Left cardiac atrium (tissue), 4 donors: ENCODE measurements at regions not wholly inside any gene's neighbourhood (a gene's known extent, or its start where the extent isn't known, plus 50 kb on each side); places are given as distances from the start of the nearest gene placed in this dataset.

Experiments
- ATAC-seq, 2 donors: fragments of 200-7000 bp; cut with Tn5 transposase; one replicate each; pipeline ENCODE4 v1.9.1; 2020; ENCODE audit warnings: mild to moderate bottlenecking in 2 of 2, moderate library complexity in 2 of 2
- DNase-seq: peaks from one replicate; pipeline ENCODE4 v3.0.0-alpha.2; 2020
- intact Hi-C, 2 donors: fragments of 100-400 bp; cut with DNase I; formaldehyde crosslinking; loops; one replicate each; pipeline versions ENCODE4 v1.14.1 to v1.15.1; 2022 to 2023
- donor health status: DM: no; HTN: yes; CAD: no.
- donor health status: DM: no; HTN: yes; CAD: no; lungs with severe emphysema.
- donor health status: DM: yes; HTN: yes; CAD: no.
- donor health status: Dilated cardiomyopathy.

DNA sequence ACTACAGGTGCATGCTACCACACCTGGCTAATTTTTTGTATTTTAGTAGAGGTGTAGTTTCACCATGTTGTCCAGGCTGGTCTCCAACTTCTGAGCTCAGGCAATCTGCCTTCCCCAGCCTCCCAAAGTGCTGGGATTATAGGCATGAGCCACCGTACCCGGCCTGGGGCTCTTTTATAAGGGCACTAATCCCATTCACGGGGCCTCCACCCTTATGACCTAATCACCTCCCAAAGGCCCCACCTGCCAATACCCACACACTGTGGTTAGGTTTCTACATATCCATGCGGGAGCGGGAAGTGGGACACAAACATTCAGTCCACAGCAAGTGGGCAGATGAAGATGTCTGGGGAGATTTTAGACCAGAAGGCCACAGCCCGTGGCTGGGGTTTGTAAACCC, 164.7 kb upstream of the SH3BP4 start:
- DNase-seq = no peak
- intact Hi-C loops = no loop called here
- ATAC-seq = no peak

DNA sequence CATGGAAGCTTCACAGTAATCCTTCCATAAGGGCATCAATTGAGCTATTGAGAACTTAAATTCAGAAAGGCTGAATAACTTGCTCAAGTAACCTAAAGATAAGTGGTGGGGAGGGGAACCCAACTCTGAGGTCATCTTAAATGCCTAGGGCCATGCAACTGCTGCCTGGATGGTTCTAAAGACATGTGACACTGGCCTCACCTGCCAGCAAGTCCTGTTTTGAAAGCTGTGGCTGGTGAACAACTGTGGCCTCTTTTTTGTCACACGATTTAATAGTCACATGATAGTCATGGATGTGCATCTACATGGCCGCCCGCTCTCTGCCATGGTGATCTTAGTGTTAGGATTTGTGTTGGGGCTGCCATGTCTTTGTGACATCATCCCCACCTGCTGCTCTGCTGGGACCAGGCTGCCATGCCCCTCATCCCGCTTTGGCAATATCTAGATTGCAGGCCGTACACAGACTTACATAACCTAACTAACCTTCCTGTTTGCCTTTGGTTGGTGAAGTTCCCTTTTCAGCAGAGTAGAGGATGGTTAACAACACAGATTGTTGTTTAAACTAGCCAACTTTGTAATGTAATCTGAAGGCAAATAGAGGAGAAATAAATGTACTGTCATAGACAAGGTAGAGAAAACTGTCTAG, 177.9 kb upstream of the SH3BP4 start:
- intact Hi-C loops = no loop called here
- ATAC-seq (no peak), DNase-seq (no peak)

DNA sequence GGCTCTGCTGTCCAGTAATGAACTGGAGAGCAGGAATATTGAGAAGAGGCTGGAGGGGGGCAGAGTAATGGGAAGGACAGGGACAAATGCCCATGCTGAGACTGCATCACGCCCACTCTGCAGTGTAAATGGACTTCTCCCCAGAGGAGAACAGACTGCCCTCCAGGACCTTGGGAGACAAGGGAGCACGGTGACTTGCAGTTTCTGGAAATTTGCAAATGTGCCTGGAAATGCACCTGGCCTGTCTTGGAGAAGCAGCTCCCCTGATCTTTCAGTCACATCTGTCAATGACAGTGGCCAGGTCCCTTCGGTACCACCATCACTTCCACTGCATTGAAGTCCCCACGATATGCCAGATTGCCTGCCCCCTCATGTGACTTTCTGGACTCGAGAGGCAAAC, 178.7 kb upstream of the SH3BP4 start:
- intact Hi-C loops = no loop called here
- DNase-seq = no peak
- ATAC-seq = no peak

DNA sequence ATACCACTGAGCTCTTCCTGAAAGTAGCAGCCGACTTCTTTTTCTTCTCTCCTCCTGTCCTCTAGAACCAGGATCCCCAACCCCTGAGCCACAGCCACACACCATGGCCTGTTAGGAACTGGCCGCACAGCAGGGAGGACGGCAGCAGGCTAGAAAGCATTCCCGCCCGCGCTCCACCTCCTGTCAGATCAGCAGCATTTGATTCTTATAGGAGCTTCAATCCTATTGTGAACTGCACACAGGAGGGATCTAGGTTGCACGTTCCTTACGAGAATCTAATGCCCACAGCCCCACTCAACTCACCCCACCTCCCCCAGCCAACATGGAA, 179.1 kb upstream of the SH3BP4 start:
- intact Hi-C loops = no loop called here
- DNase-seq = no peak
- ATAC-seq = no peak

DNA sequence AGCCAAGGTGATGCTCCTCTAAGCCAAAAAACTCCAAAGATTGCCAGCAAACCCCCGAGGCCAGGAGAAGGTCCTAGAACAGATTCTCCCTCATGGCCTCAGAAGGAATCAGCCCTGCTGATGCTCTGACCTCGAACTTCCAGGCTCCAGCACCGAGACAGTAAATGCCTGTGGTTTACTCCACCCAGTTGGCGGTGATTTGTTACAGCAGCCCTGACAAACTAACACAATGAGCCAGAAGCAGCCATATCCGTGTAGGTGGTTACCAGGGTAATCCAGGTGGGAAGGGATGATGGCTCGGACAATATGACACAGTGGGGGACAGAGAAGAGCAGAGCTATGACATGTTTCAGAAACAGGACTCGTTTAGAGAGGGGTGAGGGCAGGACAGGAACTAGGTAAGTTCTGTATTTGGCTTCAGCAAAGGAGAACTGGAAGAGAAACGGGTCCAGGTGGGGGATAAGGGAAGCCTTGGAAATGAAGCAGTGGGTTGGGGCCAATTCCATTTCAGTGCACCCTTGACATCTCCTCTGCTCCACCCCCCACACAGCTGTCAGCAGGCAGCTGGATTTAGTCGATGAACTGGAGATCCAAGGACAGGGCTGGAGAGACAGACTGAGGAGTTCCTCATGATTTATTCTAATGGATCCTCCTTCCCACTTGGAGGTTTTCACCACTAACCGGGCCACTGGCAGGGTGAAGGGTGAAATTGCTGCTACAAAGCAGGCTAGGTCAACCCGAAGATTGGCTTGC, 179.7 kb upstream of the SH3BP4 start:
- DNase-seq (no peak), ATAC-seq (peak in 1 of 2 donors; percentile 44)
- intact Hi-C loops = no loop called here

DNA sequence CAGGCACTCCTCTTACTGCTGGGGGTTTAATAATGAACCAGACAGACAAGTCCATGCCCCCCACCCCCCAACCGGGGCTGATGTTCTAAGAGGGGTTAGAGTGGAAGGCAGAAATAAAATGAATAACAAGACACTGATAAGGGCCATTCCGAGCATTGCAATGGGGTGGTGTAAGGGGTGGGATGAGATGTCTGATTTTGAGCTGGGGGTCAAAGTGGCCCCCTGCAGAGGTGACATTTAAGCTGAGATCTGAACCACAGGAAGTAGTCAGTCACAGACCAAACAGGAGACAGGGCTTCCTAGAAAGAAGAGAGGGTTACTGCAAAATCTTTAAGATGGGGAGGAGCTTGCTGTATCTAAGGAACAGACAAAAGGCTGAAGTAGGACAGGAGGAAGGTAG, 180.6 kb upstream of the SH3BP4 start:
- DNase-seq = no peak
- no peak for ATAC-seq
- intact Hi-C loops = no loop called here

DNA sequence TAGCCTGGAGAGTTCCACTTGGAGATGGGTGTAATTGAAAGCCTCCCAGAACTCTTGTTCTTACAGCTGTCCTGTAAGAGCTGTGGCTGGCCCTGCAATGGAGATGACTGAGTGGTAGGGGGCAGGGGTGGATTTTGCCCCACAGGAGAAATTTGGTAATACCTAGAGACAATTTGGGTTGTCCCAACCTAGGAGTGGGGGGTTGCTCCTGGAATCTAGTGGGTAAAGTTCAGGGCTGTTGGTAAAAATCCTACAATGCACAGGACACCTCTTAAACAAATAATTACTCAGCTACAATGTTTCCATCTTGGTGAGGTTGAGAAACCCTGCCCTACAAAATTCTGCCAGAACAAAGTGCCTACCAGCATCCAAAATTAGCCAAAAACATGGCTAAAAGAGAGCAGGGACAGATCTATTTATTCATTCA, 181.1 kb upstream of the SH3BP4 start:
- ATAC-seq (no peak), DNase-seq (no peak)
- intact Hi-C loops = no loop called here

DNA sequence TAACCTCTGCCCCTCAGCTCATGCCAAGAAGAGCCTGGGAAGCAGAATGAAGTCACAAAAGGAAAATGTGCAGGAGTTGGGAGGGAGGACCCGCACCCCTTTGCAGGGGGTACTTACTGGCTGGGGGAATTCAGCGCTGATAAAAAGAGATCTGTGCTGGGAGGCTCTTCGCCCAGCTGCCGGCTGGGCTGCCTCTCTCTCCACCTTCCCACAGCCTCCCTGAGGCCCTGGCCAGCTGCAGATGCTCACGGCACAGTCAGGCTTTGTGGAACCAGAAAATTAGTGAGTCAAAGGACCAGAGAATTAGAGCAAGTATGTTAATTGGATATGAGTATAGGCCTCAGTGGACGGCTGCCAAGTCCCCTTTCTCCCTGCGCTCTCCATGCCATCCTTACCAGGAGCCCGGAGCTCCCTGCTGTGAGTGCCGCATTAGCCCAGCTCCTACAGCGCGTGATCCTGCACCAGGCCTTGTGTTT, 181.7 kb upstream of the SH3BP4 start:
- ATAC-seq (peak in 1 of 2 donors; percentile 85), DNase-seq (no peak)
- intact Hi-C loops = no loop called here

DNA sequence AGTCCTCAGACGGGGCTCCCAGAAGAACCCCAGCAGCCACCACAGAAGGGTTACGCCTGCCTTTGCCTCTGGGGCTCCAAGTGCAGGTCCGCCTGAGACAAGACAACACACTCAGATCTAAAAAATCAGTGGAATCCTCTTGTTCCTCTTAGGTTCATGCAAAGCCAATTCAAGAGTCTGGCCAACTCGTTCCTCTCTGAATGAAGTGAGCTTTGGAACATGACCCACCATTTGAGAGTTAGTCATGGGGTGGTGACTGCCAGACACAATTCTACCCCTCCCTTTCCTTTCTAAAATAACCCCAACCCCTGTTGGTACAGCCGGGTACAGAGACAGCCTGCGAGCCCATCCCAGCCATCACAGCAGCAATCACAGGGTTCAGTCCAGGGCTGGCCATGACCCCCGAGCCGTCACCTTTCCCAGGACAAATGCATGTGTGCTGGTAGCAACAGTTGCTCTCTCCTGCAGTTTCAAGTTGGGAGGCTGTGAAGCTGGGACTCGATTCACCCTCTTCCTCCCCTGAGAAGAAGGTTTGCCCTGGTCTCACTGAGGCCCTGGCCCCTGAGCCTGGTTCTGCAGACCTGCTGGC, 183.1 kb upstream of the SH3BP4 start:
- ATAC-seq = peak in 1 of 2 donors; percentile 21
- intact Hi-C loops = no loop called here
- DNase-seq = no peak

DNA sequence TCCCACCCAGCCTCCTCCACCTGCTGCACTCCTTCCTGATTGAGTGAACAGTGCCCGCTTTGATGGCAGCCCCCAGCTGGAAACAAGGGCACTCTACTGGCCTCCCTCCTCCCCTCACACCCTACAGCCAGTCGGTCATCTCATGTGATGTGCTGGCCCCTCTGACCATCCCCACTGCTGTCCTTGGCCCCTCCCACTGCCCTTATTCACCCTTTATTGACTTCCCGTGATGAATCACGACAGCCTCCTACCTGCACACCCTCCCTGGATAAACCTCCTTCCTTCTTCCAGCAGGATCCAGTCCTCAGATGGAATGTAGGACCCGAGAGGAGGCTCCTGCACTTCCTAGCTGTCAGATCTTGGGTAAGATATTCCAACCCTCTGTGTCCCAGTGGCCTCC, 186.5 kb upstream of the SH3BP4 start:
- no peak for ATAC-seq
- intact Hi-C loops = no loop called here
- no peak for DNase-seq

DNA sequence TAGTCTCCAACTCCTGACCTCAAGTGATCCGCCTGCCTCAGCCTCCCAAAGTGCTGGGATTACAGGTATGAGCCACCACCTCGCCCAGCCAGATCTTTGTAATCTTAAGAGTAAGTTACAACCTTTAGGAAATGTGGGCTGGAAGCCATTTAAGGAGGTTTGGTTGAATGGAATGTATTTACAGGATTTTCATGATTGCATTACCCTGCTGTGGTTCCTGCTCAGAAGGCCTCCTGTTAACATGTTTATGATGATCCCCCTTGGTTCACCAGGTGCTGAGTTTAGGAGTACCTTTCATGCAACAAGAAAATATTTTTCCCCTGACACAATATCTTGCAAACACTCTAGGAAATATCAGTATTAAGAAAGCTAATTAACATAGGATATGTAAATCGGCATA, 187.4 kb upstream of the SH3BP4 start:
- DNase-seq (no peak), ATAC-seq (no peak)
- intact Hi-C loops = no loop called here

DNA sequence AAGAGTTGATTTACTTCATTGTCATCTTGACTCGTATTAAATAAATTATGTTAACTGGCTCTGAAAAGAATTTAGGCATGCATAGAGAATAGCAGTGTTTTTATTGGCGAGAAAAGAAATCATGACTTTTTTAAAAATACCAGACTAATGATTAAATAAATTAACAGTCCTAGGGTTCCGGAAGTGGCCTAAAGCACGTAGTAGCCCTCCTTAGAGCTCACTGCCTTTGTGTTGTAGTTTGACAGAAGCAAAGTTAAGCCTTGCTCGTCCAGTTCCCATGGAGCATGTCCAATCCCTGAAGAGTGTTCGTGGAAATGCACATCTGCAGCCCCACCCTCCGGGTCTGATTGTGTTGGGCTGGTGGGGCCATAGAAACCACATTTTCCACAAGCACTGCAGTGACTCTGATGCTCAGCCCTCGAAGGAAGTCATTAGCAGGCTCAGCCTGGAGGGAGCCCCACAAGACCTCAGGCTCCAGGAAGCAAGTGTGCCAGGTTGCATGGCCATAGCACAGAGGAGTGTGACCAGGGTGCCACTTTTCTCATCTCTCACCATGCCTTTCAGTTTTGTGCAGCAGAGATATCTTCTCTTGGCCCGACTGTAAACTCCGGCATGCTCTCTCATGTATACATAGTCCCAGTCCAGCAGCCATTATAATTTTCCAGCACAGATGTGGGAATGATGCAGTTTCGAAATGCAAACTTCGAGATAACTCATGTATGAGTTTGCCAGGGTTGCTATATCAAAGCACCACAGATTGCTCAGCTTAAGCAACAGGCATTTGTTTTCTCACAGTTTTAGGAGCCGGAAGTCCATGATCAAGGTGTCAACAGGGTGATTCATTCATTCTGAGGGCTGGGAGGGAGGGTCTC, 188.6 kb upstream of the SH3BP4 start:
- DNase-seq (no peak), ATAC-seq (peak in 1 of 2 donors; percentile 78)
- intact Hi-C loops = no loop called here

DNA sequence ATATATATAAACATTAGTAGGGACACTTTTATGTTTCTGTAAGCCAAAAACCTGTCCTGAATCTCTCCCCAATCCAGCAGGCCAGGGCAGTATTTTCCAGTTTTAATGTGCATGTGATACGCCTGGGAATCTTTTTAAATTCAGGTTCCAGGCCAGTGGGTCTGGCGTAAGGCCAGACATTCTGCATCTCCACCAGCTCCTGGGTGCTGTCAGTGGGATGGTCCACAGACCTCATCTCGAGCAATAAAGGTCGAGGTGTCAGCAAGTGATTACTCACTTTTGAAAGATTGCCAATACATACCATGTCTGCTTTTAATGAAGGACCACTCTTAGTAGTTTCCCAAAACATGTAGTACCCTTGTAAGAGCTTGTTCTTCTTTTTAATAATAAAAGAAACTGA, 189.9 kb upstream of the SH3BP4 start:
- intact Hi-C loops = no loop called here
- no peak for ATAC-seq
- DNase-seq = no peak

DNA sequence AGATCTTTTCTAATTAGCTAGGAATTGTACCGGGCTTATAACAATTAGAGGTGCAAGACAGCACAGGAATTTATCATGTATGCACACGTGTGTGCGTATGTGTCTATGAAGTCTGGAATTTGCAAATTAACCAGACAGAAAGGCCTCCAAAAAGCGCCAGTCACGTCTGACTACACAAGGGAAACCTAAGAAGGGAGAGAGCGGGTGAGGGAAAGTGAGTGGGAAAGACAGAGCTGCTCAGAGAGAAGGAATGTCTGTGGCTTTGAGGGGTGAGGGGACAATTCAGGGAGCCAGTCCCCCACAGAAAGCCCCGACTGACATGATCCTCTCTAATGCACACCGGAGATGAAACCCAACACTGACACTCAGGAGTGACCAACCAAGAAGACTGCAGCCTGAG, 197.7 kb upstream of the SH3BP4 start:
- DNase-seq = no peak
- intact Hi-C loops = no loop called here
- ATAC-seq = no peak

DNA sequence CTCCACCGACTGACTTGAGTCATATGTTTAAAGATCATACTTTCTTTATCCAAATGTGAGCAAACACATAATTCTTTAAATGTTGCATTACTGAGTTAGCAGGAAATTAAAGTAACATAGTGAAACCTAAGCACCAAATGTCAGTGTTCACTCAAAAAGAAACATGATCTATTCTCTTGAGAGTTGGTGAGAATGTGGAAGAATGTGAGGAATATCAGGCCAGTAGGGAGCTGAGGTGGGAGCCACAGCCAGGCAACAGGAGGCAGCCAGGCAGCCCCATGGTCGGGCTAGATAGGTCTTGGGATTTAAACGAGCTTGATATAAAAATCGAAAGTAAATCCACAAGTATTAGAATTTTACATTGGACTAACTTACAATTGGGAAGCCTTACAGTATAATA, 198.1 kb upstream of the SH3BP4 start:
- no peak for DNase-seq
- no peak for ATAC-seq
- intact Hi-C loops = no loop called here

DNA sequence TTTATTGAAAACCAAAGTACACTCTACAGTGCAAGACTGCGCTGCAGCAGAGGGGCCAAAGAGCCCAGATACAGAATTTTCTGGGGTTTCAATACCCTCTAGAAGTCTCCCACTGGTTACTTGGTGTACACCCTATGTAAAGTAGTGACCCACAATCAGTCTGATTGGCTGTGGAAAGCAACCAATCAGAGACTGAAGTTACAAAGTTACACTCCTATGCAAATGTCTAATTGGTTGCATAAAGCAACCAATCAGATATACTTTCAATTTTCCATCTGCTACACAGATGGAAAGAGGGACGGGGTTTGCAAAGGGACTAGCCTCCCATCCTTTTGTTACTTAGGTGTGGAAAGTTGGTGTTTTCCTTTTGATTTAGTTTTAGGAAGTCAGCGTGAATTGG, 198.9 kb upstream of the SH3BP4 start:
- no peak for ATAC-seq
- intact Hi-C loops = no loop called here
- no peak for DNase-seq

DNA sequence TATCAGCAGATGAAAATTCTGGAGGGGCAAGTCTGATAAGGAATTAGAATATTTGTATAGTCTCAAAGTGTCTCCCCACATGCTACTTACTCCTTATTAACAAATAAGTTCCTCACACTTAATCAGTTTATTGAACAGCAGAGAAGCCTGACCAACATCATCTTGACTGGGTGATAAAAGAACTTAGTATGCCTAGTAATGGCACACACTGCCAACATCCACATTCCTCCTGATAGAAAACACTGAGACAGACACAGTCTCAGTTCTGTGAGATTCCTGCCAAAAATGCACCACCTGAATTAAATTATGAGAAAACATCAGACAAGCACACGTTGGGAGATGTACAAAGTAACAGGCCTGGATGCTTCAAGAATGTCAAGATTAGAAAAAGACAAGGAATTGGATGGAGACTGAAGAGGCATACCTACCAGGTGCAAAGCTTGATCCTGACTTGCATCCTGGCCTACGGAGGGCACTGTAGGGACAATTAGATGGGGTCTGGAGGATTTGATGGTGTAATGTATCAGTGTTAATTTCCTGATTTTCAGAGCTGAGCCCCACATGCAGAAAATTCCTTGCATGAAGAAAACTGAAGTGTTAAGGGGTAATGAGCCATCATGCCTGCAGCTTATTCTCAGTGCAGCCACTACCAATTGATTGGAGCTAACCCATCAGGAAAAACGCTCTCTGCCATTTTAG, 200.4 kb upstream of the SH3BP4 start:
- DNase-seq = no peak
- ATAC-seq = no peak
- intact Hi-C loops = no loop called here

DNA sequence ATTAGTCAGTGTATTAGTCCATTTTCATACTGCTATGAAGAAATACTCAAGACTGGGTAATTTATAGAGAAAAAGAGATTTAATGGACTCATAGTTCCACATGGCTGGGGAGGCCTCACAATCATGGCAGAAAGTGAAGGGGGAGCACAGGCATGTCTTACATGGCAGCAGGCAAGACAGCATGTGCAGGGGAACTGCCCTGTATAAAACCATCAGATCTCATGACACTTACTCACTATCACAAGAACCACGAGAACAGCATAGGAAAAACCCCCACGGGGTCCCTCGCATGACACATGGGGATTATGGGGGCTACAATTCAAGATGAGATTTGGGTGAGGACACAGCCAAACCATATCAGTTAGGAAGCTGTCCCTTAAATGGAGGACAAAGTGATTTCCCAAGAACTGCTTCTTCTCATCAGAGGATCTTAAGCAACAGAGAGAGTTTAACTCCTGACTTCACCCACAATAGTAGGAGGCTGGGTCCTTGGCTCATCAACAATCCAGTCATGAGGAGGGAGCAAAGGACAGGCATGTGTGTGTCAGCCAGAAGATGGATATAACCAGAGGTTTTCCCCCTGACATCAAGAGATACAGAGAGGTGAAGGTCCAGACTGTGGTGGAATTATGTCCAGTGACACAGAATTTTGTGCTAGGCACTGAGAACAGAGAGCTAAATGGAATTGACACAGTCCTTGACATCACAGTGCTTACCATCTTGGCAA, 203.8 kb upstream of the SH3BP4 start:
- DNase-seq (no peak), ATAC-seq (no peak)
- intact Hi-C loops = no loop called here

DNA sequence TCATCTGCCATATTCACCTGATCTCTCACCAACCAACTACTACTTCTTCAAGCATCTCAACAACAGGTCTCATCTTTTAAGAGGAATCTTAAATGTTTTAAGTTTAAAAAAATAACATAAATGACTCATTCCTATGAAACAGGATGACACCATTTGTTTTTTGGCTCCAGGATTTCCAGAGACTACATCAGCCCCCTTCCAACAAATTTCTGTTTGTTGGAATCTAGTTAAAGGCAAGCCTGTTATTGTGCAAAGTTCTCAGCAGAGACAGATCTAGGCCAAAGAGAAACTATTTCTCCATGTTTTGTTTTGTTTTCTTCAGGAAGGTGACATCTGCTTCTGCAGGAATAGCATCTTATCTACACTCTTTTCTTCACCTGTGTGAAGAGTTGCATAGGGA, 204.8 kb upstream of the SH3BP4 start:
- intact Hi-C loops = no loop called here
- no peak for DNase-seq
- no peak for ATAC-seq
